GM23338 (cell line): ENCODE measurements at regions not wholly inside any gene's neighbourhood (a gene's known extent, or its start where the extent isn't known, plus 50 kb on each side); places are given as distances from the start of the nearest gene placed in this dataset.

Experiments used
- CREB1 ChIP-seq: fragments of 250-450 bp; sonication (Bioruptor Pico); IDR thresholded peaks from 2 replicates; pipeline ENCODE4 v1.5.0; 2020; ENCODE audit warnings: low read depth, mild to moderate bottlenecking, moderate library complexity
- EZH2 ChIP-seq: fragments of 200-600 bp; sonication (generic); IDR thresholded peaks from one replicate; pipeline ENCODE4 v1.8.0; 2017; ENCODE audit warnings: antibody characterized with exemption, mild to moderate bottlenecking, low read depth; ENCODE audit not compliant: unreplicated experiment
- EZH2phosphoT487 ChIP-seq: fragments of 200-600 bp; sonication (generic); IDR thresholded peaks from one replicate; pipeline ENCODE4 v1.8.1; 2018; ENCODE audit warnings: antibody characterized with exemption; ENCODE audit not compliant: unreplicated experiment
- JUNB ChIP-seq: IDR thresholded peaks from one replicate; pipeline ENCODE4 v1.6.1; 2016; ENCODE audit warnings: antibody characterized with exemption; ENCODE audit not compliant: unreplicated experiment
- POLR2AphosphoS5 ChIP-seq: IDR thresholded peaks from 2 replicates; pipeline ENCODE4 v1.6.1; 2016; ENCODE audit warnings: antibody characterized with exemption, low read depth
- TF ChIP-seq, protein P1 (sequence below), 2 experiments: fragments of 200-600 bp in 1 of 2; sonication (generic) in 1 of 2; conservative IDR thresholded peaks; 2 replicates each; pipeline versions ENCODE4 v1.5.1 to v1.6.1; 2016 to 2017; ENCODE audit warnings: antibody characterized with exemption in 2 of 2, low read depth in 2 of 2, mild to moderate bottlenecking in 2 of 2, moderate library complexity in 1 of 2
- TF ChIP-seq, protein P2 (sequence below): IDR thresholded peaks from 2 replicates; pipeline ENCODE4 v1.6.1; 2016; ENCODE audit warnings: antibody characterized with exemption
- TF ChIP-seq, protein P3 (sequence below): IDR thresholded peaks from one replicate; pipeline ENCODE4 v1.6.1; 2018; ENCODE audit warnings: antibody characterized with exemption; ENCODE audit not compliant: unreplicated experiment

DNA sequence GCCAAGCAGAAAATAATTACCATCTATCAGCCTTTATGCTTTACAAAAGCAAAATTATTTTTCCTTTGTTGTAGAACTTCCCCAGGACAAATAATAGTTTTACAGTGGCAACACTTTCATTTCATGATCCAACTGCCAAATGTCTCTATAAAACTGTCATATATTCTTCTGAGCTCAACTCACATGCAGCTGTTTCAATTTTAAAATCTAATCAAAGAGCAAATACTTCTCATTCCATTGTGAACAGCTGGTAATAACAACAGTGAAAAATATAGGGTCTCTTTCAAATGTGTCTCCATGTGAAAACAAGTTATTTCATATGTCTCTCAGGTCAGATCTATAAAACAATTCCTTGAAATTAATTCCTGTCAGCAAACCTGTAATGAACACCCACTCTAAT is 270.6 kb upstream of the SLC7A11 start:
- no peak for TF ChIP-seq EZH2
- TF ChIP-seq, protein P1, sequence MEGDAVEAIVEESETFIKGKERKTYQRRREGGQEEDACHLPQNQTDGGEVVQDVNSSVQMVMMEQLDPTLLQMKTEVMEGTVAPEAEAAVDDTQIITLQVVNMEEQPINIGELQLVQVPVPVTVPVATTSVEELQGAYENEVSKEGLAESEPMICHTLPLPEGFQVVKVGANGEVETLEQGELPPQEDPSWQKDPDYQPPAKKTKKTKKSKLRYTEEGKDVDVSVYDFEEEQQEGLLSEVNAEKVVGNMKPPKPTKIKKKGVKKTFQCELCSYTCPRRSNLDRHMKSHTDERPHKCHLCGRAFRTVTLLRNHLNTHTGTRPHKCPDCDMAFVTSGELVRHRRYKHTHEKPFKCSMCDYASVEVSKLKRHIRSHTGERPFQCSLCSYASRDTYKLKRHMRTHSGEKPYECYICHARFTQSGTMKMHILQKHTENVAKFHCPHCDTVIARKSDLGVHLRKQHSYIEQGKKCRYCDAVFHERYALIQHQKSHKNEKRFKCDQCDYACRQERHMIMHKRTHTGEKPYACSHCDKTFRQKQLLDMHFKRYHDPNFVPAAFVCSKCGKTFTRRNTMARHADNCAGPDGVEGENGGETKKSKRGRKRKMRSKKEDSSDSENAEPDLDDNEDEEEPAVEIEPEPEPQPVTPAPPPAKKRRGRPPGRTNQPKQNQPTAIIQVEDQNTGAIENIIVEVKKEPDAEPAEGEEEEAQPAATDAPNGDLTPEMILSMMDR (conservative IDR thresholded peaks at IDR 0.05; ENCODE audit: low read depth in 2 of 2), result no peak
- no peak for TF ChIP-seq JUNB
- no peak for TF ChIP-seq POLR2AphosphoS5
- TF ChIP-seq, protein P2, sequence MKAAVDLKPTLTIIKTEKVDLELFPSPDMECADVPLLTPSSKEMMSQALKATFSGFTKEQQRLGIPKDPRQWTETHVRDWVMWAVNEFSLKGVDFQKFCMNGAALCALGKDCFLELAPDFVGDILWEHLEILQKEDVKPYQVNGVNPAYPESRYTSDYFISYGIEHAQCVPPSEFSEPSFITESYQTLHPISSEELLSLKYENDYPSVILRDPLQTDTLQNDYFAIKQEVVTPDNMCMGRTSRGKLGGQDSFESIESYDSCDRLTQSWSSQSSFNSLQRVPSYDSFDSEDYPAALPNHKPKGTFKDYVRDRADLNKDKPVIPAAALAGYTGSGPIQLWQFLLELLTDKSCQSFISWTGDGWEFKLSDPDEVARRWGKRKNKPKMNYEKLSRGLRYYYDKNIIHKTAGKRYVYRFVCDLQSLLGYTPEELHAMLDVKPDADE, result no peak
- no peak for TF ChIP-seq CREB1 (CRISPR knock-in tag)
- TF ChIP-seq, protein P3, sequence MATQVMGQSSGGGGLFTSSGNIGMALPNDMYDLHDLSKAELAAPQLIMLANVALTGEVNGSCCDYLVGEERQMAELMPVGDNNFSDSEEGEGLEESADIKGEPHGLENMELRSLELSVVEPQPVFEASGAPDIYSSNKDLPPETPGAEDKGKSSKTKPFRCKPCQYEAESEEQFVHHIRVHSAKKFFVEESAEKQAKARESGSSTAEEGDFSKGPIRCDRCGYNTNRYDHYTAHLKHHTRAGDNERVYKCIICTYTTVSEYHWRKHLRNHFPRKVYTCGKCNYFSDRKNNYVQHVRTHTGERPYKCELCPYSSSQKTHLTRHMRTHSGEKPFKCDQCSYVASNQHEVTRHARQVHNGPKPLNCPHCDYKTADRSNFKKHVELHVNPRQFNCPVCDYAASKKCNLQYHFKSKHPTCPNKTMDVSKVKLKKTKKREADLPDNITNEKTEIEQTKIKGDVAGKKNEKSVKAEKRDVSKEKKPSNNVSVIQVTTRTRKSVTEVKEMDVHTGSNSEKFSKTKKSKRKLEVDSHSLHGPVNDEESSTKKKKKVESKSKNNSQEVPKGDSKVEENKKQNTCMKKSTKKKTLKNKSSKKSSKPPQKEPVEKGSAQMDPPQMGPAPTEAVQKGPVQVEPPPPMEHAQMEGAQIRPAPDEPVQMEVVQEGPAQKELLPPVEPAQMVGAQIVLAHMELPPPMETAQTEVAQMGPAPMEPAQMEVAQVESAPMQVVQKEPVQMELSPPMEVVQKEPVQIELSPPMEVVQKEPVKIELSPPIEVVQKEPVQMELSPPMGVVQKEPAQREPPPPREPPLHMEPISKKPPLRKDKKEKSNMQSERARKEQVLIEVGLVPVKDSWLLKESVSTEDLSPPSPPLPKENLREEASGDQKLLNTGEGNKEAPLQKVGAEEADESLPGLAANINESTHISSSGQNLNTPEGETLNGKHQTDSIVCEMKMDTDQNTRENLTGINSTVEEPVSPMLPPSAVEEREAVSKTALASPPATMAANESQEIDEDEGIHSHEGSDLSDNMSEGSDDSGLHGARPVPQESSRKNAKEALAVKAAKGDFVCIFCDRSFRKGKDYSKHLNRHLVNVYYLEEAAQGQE, result no peak
- TF ChIP-seq EZH2phosphoT487, result no peak
